GM12873 (cell line): ENCODE measurements at regions not wholly inside any gene's neighbourhood (a gene's known extent, or its start where the extent isn't known, plus 50 kb on each side); places are given as distances from the start of the nearest gene placed in this dataset.
A peak's percentile ranks its signal among the peaks of the same experiment; 100 is the strongest.

Source experiments
- CTCF ChIP-seq: IDR thresholded peaks from 2 replicates; pipeline ENCODE4 v1.5.1; 2012; ENCODE audit warnings: low read depth, mild to moderate bottlenecking, moderate library complexity, low read length, control low read depth; ENCODE audit not compliant: insufficient read depth; ENCODE audit errors: missing control alignments

GRCh38 chr7:42395607-42396006, 158.6 kb upstream of the GLI3 start:
- no peak for TF ChIP-seq CTCF

GRCh38 chr7:42392826-42393225, 155.8 kb upstream of the GLI3 start:
- TF ChIP-seq CTCF: no peak

DNA sequence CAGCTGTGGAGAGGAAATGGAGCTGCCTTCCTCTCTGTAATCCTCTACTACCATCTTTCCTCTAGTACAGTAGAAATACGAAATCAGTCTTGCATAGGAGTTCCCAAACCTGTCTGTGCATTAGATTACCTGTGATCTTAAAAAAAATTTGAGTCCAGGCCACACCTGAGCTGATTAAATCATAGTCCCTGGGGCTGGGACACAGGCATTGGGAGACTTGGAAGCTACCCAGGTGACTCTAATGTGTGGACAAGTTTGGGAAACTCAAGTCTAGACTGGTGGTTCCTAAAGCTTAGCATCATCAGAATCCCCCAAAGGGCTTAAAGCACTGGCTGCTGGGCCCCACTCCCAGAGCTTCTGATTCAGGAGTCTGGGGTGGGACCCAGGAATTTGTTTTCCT, 152.7 kb upstream of the GLI3 start:
- TF ChIP-seq CTCF: no peak

DNA sequence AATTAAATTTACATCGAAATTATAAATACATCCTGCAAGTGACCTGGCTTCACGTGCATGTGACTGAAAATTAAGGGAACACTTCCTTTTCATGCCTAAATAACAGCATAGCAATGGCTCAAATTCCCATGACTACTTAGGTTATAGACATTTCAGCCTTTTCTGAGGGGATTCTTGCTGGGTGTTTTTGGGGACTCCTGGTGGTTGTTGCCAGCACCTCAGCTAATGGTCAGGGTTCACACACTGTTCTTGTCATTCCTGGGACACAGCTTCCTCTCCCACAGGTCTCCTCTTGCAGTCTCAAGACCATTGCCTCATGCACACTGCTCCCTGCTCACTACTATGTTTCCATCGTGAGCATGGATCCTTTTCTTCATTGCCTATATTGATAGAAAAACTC, 148.9 kb upstream of the GLI3 start:
- TF ChIP-seq CTCF: peak; percentile 24

- no peak for TF ChIP-seq CTCF
Observed at GRCh38 chr7:42381161-42381560, 144.2 kb upstream of the GLI3 start.

DNA sequence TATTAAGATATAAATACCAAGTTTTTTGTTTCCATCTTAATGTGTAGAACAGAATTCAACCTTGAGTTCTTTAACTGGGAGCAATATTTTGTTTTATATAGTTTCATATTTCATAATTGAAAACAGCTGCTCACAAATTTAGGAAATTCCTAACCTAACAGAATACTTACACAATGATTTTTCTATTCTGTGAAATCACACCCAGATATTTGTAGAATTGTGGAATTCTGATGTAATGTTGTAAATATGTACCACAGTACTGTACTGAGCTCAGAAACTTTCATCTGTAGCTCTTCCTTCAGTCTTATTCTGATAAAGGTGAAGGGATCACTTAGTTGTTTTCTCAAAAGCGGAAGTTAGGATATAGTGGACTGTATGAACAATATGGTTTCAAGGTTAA, 143.4 kb upstream of the GLI3 start:
- TF ChIP-seq CTCF: no peak

- no peak for TF ChIP-seq CTCF
Observed at GRCh38 chr7:42378149-42378548, 141.1 kb upstream of the GLI3 start.

DNA sequence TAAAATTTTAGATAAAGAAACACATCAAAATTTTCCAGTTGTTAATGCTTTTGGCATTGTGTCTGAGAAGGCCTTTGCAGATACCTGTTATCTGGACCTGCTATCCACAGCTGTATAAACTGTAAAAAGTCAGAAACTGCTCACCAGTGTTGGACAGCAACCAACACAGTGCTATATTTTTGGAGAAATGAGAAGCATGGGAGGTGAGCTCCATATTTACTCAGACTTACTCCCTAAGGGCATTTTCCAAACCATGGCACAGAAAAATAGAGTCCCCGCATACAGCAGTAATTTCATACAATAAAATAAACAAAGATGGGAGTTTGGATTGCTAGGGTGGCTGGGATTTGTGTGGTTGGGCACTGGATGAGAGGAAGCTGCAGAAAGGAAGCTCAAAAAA, 136.3 kb upstream of the GLI3 start:
- TF ChIP-seq CTCF: no peak
